HEK293 (cell line): ENCODE measurements at regions not wholly inside any gene's neighbourhood (a gene's known extent, or its start where the extent isn't known, plus 50 kb on each side); places are given as distances from the start of the nearest gene placed in this dataset.

Experiments
- ZNF138 ChIP-seq: fragments of 450-650 bp; formaldehyde crosslinking; IDR thresholded peaks from 2 replicates; pipeline ENCODE4 v1.5.1; 2016; ENCODE audit warnings: missing biosample characterization, missing genetic modification characterization, borderline replicate concordance
- TF ChIP-seq, protein P1 (sequence below): fragments of 450-650 bp; formaldehyde crosslinking; IDR thresholded peaks from 2 replicates; pipeline ENCODE4 v1.5.1; 2016; ENCODE audit warnings: missing biosample characterization, missing genetic modification characterization
- TF ChIP-seq, protein P2 (sequence below): fragments of 450-650 bp; IDR thresholded peaks from 2 replicates; pipeline ENCODE4 v1.5.1; 2018; ENCODE audit warnings: missing biosample characterization, mild to moderate bottlenecking, missing genetic modification characterization
- TF ChIP-seq, protein P3 (sequence below): fragments of 450-650 bp; formaldehyde crosslinking; IDR thresholded peaks from 2 replicates; pipeline ENCODE4 v1.5.1; 2016; ENCODE audit warnings: missing biosample characterization, missing genetic modification characterization

DNA sequence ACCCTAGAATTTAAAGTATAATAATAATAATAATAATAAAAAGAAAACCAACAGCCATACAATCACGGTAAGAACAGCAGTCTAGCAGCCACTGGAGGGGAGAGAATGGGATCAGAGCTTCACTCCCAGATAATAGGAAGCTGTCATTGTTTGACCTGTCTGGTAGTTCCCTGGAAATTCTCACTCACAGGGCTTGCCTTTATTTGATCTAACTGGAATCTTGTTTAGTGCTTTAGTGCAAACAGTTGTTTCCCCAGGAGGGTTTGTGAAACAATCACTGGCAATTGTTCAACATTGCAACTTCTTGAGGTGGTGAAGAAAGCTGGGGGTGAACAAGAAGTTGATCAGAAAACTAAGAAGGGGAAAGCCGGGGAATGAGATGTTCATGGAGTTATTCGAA, 68.7 kb upstream of the PTCSC3 start:
- TF ChIP-seq, protein P1, sequence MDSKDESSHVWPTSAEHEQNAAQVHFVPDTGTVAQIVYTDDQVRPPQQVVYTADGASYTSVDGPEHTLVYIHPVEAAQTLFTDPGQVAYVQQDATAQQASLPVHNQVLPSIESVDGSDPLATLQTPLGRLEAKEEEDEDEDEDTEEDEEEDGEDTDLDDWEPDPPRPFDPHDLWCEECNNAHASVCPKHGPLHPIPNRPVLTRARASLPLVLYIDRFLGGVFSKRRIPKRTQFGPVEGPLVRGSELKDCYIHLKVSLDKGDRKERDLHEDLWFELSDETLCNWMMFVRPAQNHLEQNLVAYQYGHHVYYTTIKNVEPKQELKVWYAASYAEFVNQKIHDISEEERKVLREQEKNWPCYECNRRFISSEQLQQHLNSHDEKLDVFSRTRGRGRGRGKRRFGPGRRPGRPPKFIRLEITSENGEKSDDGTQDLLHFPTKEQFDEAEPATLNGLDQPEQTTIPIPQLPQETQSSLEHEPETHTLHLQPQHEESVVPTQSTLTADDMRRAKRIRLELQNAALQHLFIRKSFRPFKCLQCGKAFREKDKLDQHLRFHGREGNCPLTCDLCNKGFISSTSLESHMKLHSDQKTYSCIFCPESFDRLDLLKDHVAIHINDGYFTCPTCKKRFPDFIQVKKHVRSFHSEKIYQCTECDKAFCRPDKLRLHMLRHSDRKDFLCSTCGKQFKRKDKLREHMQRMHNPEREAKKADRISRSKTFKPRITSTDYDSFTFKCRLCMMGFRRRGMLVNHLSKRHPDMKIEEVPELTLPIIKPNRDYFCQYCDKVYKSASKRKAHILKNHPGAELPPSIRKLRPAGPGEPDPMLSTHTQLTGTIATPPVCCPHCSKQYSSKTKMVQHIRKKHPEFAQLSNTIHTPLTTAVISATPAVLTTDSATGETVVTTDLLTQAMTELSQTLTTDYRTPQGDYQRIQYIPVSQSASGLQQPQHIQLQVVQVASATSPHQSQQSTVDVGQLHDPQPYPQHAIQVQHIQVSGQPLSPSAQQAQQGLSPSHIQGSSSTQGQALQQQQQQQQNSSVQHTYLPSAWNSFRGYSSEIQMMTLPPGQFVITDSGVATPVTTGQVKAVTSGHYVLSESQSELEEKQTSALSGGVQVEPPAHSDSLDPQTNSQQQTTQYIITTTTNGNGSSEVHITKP = no peak
- TF ChIP-seq, protein P2, sequence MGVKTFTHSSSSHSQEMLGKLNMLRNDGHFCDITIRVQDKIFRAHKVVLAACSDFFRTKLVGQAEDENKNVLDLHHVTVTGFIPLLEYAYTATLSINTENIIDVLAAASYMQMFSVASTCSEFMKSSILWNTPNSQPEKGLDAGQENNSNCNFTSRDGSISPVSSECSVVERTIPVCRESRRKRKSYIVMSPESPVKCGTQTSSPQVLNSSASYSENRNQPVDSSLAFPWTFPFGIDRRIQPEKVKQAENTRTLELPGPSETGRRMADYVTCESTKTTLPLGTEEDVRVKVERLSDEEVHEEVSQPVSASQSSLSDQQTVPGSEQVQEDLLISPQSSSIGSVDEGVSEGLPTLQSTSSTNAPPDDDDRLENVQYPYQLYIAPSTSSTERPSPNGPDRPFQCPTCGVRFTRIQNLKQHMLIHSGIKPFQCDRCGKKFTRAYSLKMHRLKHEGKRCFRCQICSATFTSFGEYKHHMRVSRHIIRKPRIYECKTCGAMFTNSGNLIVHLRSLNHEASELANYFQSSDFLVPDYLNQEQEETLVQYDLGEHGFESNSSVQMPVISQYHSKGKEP = no peak
- TF ChIP-seq, protein P3, sequence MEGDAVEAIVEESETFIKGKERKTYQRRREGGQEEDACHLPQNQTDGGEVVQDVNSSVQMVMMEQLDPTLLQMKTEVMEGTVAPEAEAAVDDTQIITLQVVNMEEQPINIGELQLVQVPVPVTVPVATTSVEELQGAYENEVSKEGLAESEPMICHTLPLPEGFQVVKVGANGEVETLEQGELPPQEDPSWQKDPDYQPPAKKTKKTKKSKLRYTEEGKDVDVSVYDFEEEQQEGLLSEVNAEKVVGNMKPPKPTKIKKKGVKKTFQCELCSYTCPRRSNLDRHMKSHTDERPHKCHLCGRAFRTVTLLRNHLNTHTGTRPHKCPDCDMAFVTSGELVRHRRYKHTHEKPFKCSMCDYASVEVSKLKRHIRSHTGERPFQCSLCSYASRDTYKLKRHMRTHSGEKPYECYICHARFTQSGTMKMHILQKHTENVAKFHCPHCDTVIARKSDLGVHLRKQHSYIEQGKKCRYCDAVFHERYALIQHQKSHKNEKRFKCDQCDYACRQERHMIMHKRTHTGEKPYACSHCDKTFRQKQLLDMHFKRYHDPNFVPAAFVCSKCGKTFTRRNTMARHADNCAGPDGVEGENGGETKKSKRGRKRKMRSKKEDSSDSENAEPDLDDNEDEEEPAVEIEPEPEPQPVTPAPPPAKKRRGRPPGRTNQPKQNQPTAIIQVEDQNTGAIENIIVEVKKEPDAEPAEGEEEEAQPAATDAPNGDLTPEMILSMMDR (tag by site-specific recombination) = no peak
- TF ChIP-seq ZNF138 (tag by site-specific recombination) = no peak
